Renal pelvis (tissue), 1 donor: ENCODE measurements at regions not wholly inside any gene's neighbourhood (a gene's known extent, or its start where the extent isn't known, plus 50 kb on each side); places are given as distances from the start of the nearest gene placed in this dataset.
A peak's percentile ranks its signal among the peaks of the same experiment; 100 is the strongest.

Experiments
- DNase-seq: peaks from one replicate; pipeline ENCODE4 v3.0.0-alpha.2; 2013

DNA sequence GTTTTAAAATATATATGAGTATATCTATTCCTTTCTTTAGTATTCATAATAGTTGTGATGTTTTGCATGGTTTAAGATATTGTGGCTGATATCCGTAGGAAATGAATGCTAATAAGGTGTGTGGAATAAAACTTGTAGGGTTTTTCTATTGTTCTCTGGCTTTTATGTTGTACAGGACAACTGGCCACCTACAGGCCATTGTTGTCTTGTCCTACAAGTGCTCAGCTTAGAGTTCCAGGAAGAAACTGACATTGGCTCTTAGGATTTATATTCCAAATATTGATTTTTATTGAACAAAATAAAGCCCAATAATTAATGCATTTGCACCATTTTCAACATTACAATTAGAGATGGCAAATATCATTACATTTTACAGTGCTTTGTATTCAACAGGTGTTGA, 512.8 kb upstream of the TENM4 start:
- no peak for DNase-seq

DNA sequence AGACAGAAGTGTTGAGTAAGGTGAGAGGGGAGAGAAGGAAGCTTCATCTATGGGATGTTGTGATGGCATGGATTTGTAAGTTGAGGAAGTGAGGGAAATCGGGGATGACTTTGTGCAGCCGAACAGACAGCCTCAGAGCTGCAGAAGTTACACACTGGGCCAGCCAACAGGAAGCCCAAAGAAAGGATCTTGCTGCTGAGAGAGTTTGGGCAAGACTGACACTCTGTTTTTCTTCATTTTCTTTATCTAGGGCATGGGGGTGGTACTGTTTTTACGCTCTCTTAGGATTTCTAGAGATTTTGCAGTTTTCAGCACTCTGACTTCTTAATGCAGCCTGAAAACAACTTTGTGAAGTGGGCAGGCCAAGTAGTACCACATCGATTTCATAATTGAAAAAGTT, 509.9 kb upstream of the TENM4 start:
- no peak for DNase-seq

DNA sequence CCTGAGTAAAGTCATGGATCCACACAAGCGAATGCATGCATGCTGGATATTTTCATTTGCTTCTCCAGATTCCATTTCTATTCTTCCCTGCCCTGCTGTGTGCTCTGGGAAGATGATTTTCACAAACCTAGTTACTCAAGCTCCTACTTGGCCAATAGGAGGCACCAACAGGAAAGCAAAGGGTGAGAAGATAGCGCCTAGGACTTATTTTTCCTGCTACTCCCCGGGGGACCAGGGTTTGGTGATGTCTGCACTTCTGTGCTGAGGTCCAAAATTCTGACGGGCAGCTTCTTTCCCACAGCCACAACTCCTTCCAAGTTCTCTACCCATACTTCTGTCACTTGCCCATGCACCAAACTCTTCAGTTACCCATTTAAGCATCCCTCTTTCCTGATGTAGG, 509.3 kb upstream of the TENM4 start:
- DNase-seq, result no peak

DNA sequence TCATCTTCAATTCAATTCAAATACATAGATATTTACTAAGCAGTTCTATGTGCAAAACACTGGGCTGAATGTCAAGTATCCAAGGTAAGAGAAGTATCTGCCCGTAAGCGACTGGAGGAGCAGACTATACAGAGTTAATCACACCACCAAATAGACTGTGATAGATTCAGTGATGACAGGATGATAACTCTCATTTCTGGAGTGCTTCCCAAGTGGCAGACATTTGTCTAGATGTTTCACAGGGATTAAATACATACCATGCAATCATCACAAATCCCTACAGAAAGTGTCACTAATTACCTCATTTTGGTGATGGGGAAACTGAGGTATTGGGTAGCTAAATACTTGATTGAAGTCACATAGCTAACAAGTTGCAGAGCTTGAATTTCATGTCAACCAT, 508.7 kb upstream of the TENM4 start:
- no peak for DNase-seq

DNA sequence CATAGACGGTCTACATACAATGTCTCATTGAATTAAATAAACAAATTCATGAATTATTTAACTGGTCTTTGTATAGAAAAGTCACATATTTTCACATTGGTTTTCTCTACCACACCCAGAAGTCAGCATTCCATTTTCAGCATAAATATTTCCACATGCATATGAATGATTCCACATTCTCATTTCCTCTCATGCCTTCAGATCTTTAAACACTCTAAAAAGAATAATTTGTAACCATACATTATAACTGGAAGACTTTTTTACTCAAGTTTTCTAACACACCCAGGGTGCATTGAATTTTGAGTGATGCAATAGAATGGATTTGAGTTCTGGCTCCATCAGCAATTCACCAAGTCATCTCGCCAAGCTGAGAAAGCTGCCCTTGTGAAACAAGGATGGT, 501.8 kb upstream of the TENM4 start:
- no peak for DNase-seq

DNA sequence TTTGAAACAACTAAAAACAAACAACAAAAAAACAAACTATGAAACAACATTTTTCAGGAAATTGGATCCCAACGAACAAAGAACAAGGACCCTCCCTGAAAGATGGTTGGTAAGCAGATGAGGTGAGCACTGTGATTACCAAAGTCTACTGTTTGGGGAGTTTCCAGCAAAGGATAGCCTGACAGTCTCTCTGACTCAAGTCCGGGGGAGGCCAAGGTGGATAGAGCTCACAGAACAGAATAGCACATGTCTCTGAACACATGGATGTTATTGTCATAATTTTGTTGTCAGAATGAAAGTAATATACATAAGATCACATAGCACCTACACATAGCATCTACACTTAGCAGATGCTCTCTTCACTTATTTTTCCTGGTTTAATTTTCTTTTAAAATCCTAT, 501.3 kb upstream of the TENM4 start:
- DNase-seq, result no peak

DNA sequence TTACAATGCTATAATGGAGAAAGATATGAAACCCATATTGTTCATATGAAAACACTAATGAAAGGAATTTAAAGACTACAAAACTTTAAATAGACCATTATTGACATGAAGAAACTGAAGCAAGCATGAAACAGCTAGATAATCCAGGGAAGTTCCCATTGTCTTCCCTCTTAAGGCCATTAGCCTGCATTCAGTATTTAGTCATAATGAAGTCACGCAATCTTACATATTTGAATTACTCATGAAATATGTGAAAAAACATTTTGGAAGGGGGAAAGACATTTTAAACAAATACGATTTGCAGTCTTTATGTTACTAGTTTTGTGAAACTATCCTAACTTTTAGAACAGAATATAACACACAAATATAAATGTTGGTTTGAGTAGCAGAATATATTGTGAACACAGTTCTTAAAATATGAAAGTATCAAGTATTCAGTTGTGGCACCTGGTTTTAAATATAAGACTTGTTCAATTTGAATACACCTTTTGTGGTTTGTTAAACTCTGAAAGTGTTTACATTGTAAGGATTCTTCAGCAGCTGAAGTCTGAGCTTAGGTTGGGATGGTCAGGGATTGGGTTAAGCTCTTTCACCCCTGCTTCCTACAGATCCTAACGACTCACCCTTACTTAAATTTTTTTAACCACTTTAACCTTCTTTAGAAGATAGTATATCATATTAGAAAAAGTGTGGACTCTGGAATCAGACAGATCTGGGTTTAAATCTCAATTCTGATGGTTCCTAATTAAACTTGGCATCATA, 500.3 kb upstream of the TENM4 start:
- no peak for DNase-seq

DNA sequence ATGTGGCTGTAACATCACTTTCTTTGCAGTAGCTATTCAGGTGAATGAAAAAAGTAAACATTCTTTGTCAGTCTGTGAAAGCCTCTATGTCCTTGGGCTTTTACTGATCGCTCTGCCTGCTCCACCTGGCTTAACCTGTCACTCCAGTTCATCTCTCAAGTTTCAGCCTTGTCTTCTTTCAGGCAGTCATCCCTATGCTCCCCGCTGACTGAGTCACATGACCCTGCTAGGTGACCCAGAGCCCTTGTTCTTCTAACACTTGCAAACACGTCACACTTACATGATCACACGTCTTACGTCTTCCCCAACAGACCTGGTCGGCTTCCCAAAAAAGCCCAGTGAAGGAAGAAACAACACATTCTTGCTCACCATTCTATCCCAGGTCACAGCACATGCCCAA, 499.3 kb upstream of the TENM4 start:
- DNase-seq, result peak; percentile 30

DNA sequence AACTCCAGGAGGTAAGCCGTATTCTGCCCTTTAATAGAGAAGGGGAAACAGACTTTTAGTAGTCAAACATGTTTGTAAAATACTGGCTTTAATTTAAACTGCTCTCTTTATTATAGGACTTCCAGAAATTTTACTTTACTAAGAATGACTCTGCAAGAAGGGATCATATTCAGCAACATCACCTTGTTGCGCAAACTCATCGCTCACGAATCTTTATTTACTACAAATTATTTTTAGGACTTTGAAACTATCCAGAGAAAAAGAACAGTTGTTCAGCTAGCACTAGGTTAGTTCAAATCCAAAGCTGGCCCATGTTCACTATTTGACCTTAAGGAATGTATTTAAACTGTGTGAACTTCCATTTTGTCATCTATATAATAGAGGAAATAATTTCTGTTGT, 498.3 kb upstream of the TENM4 start:
- DNase-seq, result no peak

DNA sequence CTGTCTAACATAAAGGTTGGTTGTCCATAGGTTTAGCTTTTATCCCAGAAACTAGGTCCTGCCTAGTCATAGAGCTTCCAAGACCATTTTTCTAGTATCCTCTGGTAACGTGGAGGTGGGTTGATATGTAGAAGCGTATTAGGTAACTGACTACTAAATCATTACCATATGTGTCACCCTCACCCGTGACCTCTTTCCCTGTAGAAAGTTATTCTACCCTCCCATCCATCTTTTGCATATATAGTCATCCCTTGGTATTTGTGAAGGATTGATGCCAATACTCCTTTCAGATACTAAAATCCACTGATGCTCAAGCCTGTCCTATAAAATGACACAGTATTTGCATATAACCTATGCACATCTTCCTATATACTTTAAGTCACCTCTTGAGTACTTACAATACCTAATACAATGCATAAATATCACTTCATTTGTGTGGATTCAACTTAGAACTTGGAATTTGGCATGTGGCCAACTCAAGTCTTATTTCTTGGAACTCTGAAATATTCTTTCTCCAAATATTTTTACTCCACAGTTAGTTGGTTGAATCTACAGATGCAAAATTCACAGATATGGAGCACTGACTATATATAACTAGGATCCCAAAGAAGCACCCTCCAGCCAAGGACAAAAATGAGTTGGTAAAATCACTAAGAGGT, 497.0 kb upstream of the TENM4 start:
- no peak for DNase-seq

DNA sequence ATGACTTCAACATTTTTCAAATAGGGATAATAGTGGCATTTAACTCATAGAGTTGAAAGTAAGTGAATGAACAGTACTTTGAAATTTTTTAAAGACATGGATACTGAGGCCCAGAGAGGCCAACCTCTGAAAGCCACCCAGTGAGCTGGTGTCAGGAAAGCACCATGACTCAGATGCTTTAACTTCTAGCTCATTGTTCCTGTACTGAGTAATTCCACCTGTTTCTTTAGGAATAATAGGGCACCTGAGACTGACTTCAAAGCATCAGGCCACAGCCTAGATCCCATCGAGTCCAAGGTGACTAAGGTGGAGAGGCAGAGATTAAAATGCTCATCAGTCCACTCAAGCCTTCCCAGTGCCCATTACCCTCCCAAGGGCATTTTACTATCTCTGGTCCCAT, 491.8 kb upstream of the TENM4 start:
- no peak for DNase-seq

DNA sequence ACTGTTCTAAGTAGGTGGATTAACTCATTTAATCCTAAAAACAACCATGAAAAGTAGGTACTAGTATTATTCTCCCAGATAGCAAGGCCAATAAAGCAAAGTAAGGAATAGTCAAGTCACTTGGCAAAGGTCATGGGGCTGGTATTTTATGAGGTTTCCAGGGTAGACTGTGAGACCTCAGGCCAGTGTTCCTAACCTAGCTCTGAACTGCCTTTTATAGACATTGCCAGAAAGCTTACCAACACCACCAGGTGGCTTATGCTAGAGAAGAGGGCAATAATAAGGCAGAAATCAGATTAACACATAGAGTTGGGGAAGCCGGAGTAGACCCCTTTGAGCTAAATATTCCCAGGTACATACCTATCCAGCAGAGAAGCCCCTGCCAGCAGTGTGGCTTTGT, 490.9 kb upstream of the TENM4 start:
- no peak for DNase-seq

DNA sequence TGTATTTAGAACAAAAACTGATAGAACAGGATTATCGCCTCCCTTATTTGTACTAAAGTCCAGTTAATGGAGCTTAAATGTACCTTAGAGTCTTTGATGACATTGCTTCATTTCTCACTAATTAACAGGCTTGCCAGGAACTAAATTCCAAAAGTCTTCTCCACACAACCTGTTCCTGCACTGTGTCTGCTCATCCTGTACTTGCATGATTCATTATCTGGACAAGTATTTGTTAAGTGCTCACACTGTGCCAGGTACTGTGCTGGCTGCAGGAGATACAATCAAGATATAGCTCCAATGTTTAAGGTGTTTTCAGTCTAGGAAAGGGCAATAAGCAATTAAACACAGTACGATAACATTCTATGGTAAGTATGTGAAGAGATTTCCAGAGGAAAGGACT, 485.9 kb upstream of the TENM4 start:
- DNase-seq, result no peak

DNA sequence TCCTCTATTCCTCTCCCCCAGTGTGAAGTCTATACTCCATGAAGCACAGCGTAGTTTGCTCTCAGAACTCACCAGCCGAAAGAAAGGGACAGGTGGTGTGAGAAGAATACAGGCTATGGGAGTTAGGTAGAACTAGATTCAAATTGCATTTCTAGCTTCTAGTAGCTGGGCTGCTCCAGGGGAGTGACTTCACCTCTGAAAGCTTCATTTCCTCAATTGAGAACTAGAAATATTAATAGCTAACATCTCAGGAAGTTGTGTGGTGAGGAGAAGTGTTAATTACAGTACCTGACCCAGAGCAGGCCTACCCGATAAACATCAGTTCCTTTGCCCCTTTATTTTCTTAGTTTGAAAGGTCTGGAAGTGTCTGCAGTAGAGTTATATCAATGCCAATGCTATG, 484.7 kb upstream of the TENM4 start:
- DNase-seq, result no peak

DNA sequence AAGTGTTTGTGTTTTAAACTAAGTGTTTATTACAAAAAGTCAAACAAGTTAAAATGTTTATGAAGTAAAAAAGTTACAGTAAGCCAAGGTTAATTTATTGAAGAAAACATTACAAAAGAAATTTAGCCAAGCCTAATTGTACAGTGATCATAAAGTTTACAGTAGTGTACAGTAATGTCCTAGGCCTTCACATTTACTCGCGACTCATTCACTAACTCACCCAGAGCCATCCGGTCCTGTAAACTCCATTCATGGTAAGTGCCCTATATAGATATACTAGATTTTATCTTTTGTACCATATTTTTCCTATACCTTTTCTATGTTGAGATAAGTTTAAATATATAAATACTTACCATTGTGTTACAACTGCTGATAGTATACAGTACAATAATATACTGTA, 481.8 kb upstream of the TENM4 start:
- DNase-seq, result no peak

DNA sequence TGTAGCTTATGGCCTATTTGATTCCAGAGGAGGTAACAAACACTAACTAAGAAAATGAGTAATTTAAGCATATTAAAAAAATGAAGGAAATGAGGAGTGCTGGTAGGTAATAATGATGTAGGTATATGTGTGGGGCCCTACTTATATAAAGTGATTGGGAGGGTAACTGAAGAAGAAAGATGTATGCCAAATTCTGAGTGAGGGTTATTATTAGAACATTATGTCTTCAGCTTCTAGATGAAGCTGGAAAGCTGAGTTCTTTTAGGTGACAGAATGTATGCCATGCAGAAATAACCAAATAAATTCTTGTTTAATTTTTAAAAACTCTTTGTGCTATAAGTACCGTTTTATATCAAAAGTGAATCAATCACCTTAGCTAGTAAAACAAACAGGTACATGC, 479.6 kb upstream of the TENM4 start:
- DNase-seq, result no peak

DNA sequence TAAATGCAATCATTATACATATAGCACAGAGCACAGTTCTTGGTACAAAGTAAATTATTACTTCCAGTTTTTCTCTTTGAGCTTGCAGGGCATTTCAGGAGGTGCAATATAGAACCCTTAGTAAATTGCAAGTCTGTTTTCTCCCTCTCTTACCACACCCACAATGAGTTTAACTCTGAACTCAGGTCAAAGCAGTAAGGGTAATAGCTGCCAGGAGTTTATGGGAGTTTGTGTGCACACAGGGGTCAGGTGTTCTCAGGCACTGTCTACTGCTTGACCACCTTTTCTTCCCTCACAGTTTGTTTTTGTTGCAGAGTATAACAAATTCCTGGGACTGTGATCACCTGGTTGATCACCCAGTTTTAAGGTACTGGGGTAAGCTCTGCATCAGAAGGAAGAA, 478.5 kb upstream of the TENM4 start:
- no peak for DNase-seq

DNA sequence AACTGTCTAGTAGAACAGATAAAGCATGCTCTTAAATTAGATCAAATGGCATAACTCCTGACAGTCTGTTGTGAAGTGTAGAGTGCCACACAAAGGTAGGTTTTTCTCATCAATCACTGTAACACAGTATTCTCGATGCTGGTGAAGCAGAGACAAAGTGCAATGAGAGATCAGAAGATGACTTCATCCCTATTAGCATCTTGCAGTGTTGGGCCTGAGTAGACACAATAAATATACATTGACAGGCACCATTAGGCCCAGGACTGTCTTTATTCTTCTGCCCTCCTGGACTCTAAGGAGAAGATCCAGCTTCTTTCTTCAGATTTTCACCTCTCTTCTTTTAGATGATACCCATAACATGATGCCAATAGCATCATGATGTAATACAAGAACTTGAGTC, 478.0 kb upstream of the TENM4 start:
- DNase-seq, result no peak

DNA sequence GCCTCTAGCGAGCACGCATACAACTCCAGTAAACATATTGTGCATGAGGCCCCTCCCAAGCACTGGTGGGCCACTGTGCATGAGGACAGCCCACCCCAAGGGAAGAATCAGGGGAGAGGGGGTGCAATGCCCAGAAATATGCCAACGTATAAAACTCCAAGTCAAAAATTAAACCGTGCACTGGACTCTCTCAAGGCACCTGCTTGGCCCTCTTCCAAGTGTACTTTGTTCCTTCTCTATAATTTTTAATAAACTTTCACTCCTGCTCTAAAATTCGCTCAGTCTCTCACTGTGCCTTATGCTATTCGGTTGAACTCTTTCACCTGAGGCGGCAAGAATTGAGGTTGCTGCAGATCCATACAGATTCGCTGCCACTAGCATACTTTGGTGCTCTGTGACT, 465.3 kb upstream of the TENM4 start:
- DNase-seq, result no peak

DNA sequence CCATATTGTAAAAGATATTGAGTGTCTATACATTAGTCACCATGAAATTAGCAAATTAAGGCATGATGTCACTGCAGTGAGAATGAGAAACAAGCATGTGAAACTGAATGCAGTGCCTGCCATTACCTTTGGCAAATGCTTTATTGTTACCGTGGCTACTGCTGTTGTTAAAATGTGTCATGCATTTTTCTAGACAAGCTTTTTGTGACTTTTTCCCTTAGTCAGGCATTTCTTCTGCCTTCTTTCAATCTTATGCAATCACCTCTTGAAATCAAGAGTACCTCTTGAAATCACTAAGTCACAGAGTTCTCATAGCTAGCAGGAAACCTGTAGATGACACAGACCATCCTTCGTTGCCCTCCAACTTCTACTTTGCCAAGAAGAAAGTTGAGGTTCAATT, 461.7 kb upstream of the TENM4 start:
- no peak for DNase-seq

DNA sequence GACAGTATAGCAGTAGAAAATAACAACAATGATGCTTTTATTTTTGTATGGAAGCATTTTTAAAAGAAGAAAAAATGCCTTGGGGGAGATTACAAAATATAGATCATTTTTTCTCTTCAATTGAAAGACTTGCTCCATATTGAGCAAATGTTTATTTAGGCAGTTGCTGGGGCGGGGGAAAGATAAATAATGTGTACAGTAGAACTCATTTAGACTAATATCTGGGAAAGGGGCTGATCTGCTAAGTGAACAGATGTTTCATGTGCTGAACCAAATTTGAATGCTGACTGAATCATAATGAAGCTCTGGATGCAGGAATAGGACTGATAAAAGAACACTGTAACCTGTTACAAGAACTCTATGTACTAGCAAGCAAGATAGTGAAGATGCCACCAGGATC, 457.1 kb upstream of the TENM4 start:
- DNase-seq, result no peak

DNA sequence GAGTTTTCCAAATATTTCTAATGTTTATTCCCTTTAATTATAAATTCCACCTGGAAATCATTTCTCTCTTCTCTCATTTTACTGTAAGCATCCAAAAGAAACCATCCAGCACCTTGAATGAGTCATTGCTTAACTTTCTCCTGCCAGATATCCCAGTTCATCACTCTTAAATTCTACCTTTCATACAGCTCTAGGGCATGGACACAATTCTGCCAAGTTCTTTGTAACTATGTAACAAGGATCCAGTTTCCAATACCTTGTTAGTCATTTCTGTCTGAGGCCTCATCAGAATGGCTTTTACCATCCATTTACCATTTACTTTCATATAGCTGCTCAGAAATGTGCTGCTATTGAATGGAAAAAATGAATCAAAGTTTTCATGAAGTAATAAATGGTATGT, 455.4 kb upstream of the TENM4 start:
- no peak for DNase-seq

DNA sequence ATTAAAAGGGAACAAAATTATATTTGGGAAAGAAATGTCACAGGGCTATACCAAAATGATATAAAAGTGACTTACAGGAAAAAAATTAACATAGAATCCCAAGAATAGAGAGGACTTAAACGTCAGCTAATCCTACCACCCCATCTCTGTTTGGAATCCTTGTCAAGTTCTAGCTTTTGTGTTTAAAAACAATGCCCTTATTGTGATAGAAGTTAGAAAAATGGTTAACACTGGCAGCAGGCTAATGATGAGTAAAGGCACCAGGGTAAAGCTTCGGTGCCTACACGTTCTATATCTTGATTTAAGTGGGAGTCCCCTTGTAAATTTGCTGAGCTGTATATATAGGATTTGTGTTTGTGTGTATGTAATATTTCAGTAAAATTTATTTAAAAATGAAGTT, 453.3 kb upstream of the TENM4 start:
- no peak for DNase-seq

DNA sequence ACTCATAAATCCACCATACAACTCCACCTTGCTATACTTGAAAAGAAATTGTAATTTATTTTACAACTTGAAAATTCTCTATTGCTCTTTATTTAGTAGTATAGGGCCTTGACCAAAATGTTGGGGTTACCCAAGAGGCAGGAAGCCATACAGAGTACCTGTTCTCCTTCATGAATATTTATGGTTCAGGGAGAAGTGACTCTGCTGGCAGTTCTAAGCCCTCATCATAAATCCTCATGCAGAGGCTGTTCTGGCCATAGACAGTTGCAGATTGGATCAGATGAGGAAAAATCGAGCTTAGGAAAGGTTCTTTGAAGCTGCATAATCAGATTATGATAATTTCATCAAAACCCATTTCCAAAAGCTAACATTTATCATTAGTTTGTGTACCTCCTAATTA, 449.4 kb upstream of the TENM4 start:
- no peak for DNase-seq
